ENCODE measurements at regions not wholly inside any gene's neighbourhood (a gene's known extent, or its start where the extent isn't known, plus 50 kb on each side); places are given as distances from the start of the nearest gene placed in this dataset.

DNA sequence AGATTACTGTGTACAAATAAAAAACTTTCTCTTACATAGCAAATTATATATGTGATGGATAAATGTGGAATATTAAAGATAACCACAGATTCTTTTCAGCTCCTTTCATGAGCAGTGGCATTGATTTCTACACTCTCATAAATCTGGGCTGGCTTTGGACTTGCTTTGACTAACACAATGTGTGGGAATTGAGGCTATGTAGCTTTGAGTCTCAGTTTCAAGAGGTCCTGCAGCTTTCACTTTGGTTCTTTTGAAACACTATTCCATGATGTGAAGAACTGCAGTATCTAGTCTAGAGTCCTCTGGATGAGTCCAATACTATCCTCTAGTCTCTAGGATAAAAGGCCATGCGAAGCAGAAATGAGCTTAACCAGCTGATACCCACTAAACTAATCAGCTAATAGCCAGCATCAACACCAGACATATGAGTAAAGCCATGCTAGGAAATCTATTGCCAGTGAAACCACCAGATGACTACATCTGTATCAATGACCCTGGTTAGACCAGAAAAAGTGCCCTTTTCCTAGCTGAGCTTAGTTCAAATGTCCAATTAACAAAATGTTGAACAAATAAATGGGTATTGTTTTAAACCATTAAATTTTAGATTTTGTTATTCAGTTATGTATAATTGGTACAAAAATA is 274.9 kb upstream of the ZPLD1 start:
- H3K27me3 ChIP-seq (ENCODE audit: insufficient read depth, poor library complexity, severe bottlenecking) = no peaks in the 10 kb centered on the region
- H3K4me3 ChIP-seq (replicated peaks; ENCODE audit: insufficient read depth, low read length) = no peak overlapping the region
- no peak overlapping the region for H3K27ac ChIP-seq (replicated peaks)
- no peak for DNase-seq (ENCODE audit: low read depth in 1 of 2, low spot score in 1 of 2)
- TF ChIP-seq POLR2AphosphoS5 (IDR thresholded peaks at IDR 0.05; ENCODE audit: low read depth) = no peak
- TF ChIP-seq REST (IDR thresholded peaks at IDR 0.05; ENCODE audit: insufficient replicate concordance, low read depth) = no peak
- TF ChIP-seq GABPA (IDR thresholded peaks at IDR 0.05; ENCODE audit: low read depth) = no peak
- TF ChIP-seq SPI1 (IDR thresholded peaks at IDR 0.05; ENCODE audit: borderline replicate concordance, low read depth) = no peak
- TF ChIP-seq, protein P1, sequence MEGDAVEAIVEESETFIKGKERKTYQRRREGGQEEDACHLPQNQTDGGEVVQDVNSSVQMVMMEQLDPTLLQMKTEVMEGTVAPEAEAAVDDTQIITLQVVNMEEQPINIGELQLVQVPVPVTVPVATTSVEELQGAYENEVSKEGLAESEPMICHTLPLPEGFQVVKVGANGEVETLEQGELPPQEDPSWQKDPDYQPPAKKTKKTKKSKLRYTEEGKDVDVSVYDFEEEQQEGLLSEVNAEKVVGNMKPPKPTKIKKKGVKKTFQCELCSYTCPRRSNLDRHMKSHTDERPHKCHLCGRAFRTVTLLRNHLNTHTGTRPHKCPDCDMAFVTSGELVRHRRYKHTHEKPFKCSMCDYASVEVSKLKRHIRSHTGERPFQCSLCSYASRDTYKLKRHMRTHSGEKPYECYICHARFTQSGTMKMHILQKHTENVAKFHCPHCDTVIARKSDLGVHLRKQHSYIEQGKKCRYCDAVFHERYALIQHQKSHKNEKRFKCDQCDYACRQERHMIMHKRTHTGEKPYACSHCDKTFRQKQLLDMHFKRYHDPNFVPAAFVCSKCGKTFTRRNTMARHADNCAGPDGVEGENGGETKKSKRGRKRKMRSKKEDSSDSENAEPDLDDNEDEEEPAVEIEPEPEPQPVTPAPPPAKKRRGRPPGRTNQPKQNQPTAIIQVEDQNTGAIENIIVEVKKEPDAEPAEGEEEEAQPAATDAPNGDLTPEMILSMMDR (IDR thresholded peaks at IDR 0.05; ENCODE audit: insufficient read depth, low read length) = no peak

DNA sequence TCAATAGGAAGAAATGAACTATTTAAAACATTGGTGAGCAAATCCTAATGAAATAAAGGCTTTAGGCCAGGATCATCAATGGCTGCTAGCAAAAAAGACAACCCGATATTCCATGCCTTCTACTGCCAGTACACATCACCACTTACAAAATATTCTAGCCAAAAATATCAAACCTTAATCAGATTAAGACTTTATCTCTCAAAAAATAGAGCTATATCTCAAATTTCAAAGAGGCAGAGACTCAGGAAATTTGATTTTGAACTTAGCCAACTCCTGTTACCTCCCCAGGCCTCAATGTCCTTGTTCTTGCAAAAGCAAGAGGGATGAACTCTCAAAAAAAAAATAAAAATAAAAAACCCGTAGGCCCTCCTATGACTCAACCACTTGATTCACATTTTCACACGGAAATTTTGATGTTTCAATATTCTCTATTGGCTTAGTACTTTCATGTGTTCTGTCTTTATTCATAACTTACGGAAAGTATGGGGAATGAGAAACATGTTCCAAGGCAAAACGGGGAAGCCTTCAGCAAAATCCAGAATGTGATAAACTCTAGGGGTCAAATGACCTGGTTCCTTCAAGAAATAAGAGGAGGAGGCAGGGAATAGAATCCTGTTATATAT is 273.3 kb upstream of the ZPLD1 start:
- H3K27ac ChIP-seq (replicated peaks) = no peak overlapping the region
- no peak overlapping the region for H3K4me3 ChIP-seq (replicated peaks; ENCODE audit: insufficient read depth, low read length)
- H3K27me3 ChIP-seq (ENCODE audit: insufficient read depth, poor library complexity, severe bottlenecking) = no peaks in the 10 kb centered on the region
- TF ChIP-seq REST (IDR thresholded peaks at IDR 0.05; ENCODE audit: insufficient replicate concordance, low read depth) = no peak
- TF ChIP-seq, protein P1 (IDR thresholded peaks at IDR 0.05; ENCODE audit: insufficient read depth, low read length) = no peak
- TF ChIP-seq SPI1 (IDR thresholded peaks at IDR 0.05; ENCODE audit: borderline replicate concordance, low read depth) = no peak
- no peak for TF ChIP-seq POLR2AphosphoS5 (IDR thresholded peaks at IDR 0.05; ENCODE audit: low read depth)
- TF ChIP-seq GABPA (IDR thresholded peaks at IDR 0.05; ENCODE audit: low read depth) = no peak
- no peak for DNase-seq (ENCODE audit: low read depth in 1 of 2, low spot score in 1 of 2)

- H3K4me3 ChIP-seq (replicated peaks; ENCODE audit: insufficient read depth, low read length) = no peak overlapping the region
- no peak for DNase-seq (ENCODE audit: low read depth in 1 of 2, low spot score in 1 of 2)
- H3K27ac ChIP-seq (replicated peaks) = no peak overlapping the region
- TF ChIP-seq GABPA (IDR thresholded peaks at IDR 0.05; ENCODE audit: low read depth) (no peak), REST (IDR thresholded peaks at IDR 0.05; ENCODE audit: insufficient replicate concordance, low read depth) (no peak), SPI1 (IDR thresholded peaks at IDR 0.05; ENCODE audit: borderline replicate concordance, low read depth) (no peak), POLR2AphosphoS5 (IDR thresholded peaks at IDR 0.05; ENCODE audit: low read depth) (no peak)
- TF ChIP-seq, protein P1 (IDR thresholded peaks at IDR 0.05; ENCODE audit: insufficient read depth, low read length) = no peak
- no peaks in the 10 kb centered on the region for H3K27me3 ChIP-seq (ENCODE audit: insufficient read depth, poor library complexity, severe bottlenecking)
These were observed 272.6 kb upstream of the ZPLD1 start for GRCh38 chr3:102162251-102162650.

Measured in HL-60 (cell line).